ENCODE measurements at regions not wholly inside any gene's neighbourhood (a gene's known extent, or its start where the extent isn't known, plus 50 kb on each side); places are given as distances from the start of the nearest gene placed in this dataset.

DNA sequence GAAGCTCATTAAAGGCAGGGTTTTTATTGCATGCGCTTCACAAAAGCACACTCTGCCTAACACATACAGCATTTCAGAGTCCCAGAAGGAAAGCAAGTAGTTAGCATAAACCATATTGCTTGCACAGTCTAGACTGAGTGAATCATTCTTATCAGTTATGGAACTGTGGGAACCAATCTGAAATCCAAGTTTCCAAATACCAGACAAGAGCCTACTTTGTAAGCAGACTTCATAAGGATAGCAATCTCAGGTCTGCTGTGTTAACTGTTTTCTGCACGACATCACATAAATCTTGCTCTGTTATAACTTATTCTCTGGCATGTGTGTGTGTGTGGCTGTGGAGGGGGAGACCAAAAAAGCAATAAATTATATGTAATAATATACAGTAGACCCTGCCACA is 608.1 kb upstream of the REG3G start:
- Histone ChIP-seq H3K4me3 (ENCODE audit: low read depth, low read length, poor library complexity, severe bottlenecking) (no peak overlapping the region), H3K9me3 (ENCODE audit: low read length) (no peaks in the 10 kb centered on the region), H3K4me2 (ENCODE audit: low read length) (no peak overlapping the region), H3K36me3 (ENCODE audit: insufficient read depth, low read length) (no peaks in the 10 kb centered on the region), H3K27ac (ENCODE audit: low read depth, low read length, poor library complexity, severe bottlenecking) (no peak overlapping the region), H3K4me1 (ENCODE audit: insufficient read depth, low read length, severe bottlenecking) (no peaks in the 10 kb centered on the region), H4K20me1 (ENCODE audit: insufficient read depth, low read length) (no peaks in the 10 kb centered on the region), H3F3A (ENCODE audit: insufficient read depth, low read length) (no peaks in the 10 kb centered on the region), H3K27me3 (ENCODE audit: insufficient read depth, low read length) (no peaks in the 10 kb centered on the region), H3K9me2 (ENCODE audit: low read depth, low read length) (no peaks in the 10 kb centered on the region), H3K79me2 (ENCODE audit: insufficient read depth, low read length) (no peaks in the 10 kb centered on the region), H2AFZ (ENCODE audit: low read length) (no peak overlapping the region), H3K9ac (ENCODE audit: low read length) (no peak overlapping the region)
- TF ChIP-seq EZH2 (IDR thresholded peaks at IDR 0.05; ENCODE audit: borderline replicate concordance, low read length) (no peak), CTCF (IDR thresholded peaks at IDR 0.05; ENCODE audit: low read length) (no peak)

GRCh38 chr2:78418021-78418420 is 607.5 kb upstream of the REG3G start:
- Histone ChIP-seq H3K27ac (ENCODE audit: low read depth, low read length, poor library complexity, severe bottlenecking) (no peak overlapping the region), H3K9ac (ENCODE audit: low read length) (no peak overlapping the region), H3F3A (ENCODE audit: insufficient read depth, low read length) (no peaks in the 10 kb centered on the region), H3K9me3 (ENCODE audit: low read length) (no peaks in the 10 kb centered on the region), H3K36me3 (ENCODE audit: insufficient read depth, low read length) (no peaks in the 10 kb centered on the region), H3K4me1 (ENCODE audit: insufficient read depth, low read length, severe bottlenecking) (no peaks in the 10 kb centered on the region), H2AFZ (ENCODE audit: low read length) (no peak overlapping the region), H3K9me2 (ENCODE audit: low read depth, low read length) (no peaks in the 10 kb centered on the region), H3K27me3 (ENCODE audit: insufficient read depth, low read length) (no peaks in the 10 kb centered on the region), H3K4me3 (ENCODE audit: low read depth, low read length, poor library complexity, severe bottlenecking) (no peak overlapping the region), H4K20me1 (ENCODE audit: insufficient read depth, low read length) (no peaks in the 10 kb centered on the region), H3K4me2 (ENCODE audit: low read length) (no peak overlapping the region), H3K79me2 (ENCODE audit: insufficient read depth, low read length) (no peaks in the 10 kb centered on the region)
- TF ChIP-seq CTCF (IDR thresholded peaks at IDR 0.05; ENCODE audit: low read length) (no peak), EZH2 (IDR thresholded peaks at IDR 0.05; ENCODE audit: borderline replicate concordance, low read length) (no peak)

DNA sequence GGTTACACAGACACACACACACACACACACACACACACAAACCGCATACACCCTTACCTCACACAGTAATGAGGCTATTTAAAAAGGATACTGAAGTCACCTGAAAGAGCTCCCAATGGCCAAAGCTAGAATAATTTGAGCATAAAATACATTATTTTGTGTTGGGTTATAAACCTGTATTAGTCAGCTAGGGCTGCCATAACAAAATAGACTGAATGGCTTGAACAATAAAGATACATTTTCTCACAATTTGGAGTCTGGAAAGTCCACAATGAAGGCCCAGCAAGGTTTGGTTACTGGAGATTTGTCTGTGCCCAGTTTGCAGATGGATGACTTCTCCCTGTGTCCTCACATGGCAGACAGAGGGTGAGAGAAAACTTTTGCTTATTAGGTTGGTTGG is 605.4 kb upstream of the REG3G start:
- no peaks in the 10 kb centered on the region for H3K36me3 ChIP-seq (ENCODE audit: insufficient read depth, low read length)
- H3K27me3 ChIP-seq (ENCODE audit: insufficient read depth, low read length): no peaks in the 10 kb centered on the region
- H3K4me2 ChIP-seq (ENCODE audit: low read length): no peak overlapping the region
- no peaks in the 10 kb centered on the region for H3F3A ChIP-seq (ENCODE audit: insufficient read depth, low read length)
- H3K9me2 ChIP-seq (ENCODE audit: low read depth, low read length): no peaks in the 10 kb centered on the region
- H3K9me3 ChIP-seq (ENCODE audit: low read length): no peaks in the 10 kb centered on the region
- no peak overlapping the region for H2AFZ ChIP-seq (ENCODE audit: low read length)
- TF ChIP-seq CTCF (IDR thresholded peaks at IDR 0.05; ENCODE audit: low read length) (no peak), EZH2 (IDR thresholded peaks at IDR 0.05; ENCODE audit: borderline replicate concordance, low read length) (no peak)
- no peaks in the 10 kb centered on the region for H3K4me1 ChIP-seq (ENCODE audit: insufficient read depth, low read length, severe bottlenecking)
- no peaks in the 10 kb centered on the region for H3K79me2 ChIP-seq (ENCODE audit: insufficient read depth, low read length)
- no peak overlapping the region for H3K4me3 ChIP-seq (ENCODE audit: low read depth, low read length, poor library complexity, severe bottlenecking)
- H3K27ac ChIP-seq (ENCODE audit: low read depth, low read length, poor library complexity, severe bottlenecking): no peak overlapping the region
- H3K9ac ChIP-seq (ENCODE audit: low read length): no peak overlapping the region
- H4K20me1 ChIP-seq (ENCODE audit: insufficient read depth, low read length): no peaks in the 10 kb centered on the region

All from OCI-LY1 (cell line).